ENCODE measurements at regions not wholly inside any gene's neighbourhood (a gene's known extent, or its start where the extent isn't known, plus 50 kb on each side); places are given as distances from the start of the nearest gene placed in this dataset.
A peak's percentile ranks its signal among the peaks of the same experiment; 100 is the strongest.

DNA sequence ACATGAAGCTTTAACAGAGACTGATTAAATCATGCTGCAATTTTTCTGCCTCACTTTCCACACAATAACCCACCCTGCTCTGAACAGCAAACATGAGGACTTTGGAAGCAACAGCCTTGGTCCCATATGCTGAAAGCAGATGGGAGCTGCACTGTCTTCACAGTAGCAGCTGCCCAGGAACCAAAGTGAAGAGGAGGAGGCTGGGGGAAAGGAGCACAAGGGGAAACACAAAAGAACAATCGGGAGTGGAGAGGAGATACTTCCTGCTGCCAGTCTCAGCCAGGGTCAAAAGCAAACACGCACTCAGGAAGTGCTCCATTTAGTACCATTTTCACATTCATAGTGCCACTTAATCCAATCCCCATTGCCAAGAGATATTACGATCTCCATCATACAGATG lies 183.3 kb upstream of the PUM3 start:
- Histone ChIP-seq H4K8ac (ENCODE audit: extremely low read depth, insufficient read depth, low read length) (no peak overlapping the region), H3K27ac (ENCODE audit: low read depth, low read length) (no peak overlapping the region), H3K9me3 (ENCODE audit: insufficient read depth in 2 of 2, low read depth in 1 of 2, low read length in 1 of 2) (no peaks in the 10 kb centered on the region), H2AK5ac (ENCODE audit: low read depth, low read length) (no peak overlapping the region), H3K4me2 (ENCODE audit: insufficient read depth in 1 of 2, low read depth in 2 of 2, low read length in 2 of 2) (no peak overlapping the region), H3K27me3 (replicated peaks in 1 of 4; ENCODE audit: control insufficient read depth in 3 of 4, extremely low read depth in 1 of 4, insufficient read depth in 3 of 4, low read length in 3 of 4) (no peaks in the 10 kb centered on the region), H3K18ac (ENCODE audit: extremely low read depth, low read length) (no peak overlapping the region), H4K5ac (ENCODE audit: insufficient read length, low read depth, low read length) (no peak overlapping the region), H2BK5ac (ENCODE audit: low read depth, low read length) (no peak overlapping the region), H2AFZ (ENCODE audit: low read length) (peak overlapping the region; percentile 87), H3K4me1 (replicated peaks in 1 of 4; ENCODE audit: control insufficient read depth in 3 of 4, insufficient read depth in 4 of 4, low read length in 3 of 4) (no peaks in the 10 kb centered on the region), H3K4me3 (ENCODE audit: extremely low read depth in 1 of 4, insufficient read depth in 2 of 4, low read depth in 3 of 4, low read length in 4 of 4) (no peak overlapping the region), H4K20me1 (replicated peaks in 1 of 2; ENCODE audit: control insufficient read depth in 1 of 2, insufficient read depth in 2 of 2, low read length in 2 of 2) (no peaks in the 10 kb centered on the region), H2BK20ac (ENCODE audit: low read length) (no peak overlapping the region), H3K79me2 (ENCODE audit: control insufficient read depth in 1 of 2, insufficient read depth in 2 of 2, low read length in 2 of 2) (no peaks in the 10 kb centered on the region), H2BK120ac (replicated peaks; ENCODE audit: low read depth, low read length) (no peak overlapping the region), H2BK12ac (ENCODE audit: low read depth, low read length) (no peak overlapping the region), H3K79me1 (ENCODE audit: low read depth, low read length) (no peaks in the 10 kb centered on the region), H3K4ac (replicated peaks; ENCODE audit: insufficient read length, low read depth, low read length) (no peak overlapping the region), H3K9ac (replicated peaks in 1 of 4; ENCODE audit: extremely low read depth in 1 of 4, low read depth in 3 of 4, low read length in 3 of 4) (no peak overlapping the region), H3K23ac (ENCODE audit: insufficient read length) (no peak overlapping the region), H3K56ac (replicated peaks; ENCODE audit: insufficient read length, low read depth, low read length) (no peak overlapping the region), H4K91ac (replicated peaks; ENCODE audit: insufficient read length, low read length) (no peak overlapping the region), H2BK15ac (ENCODE audit: low read length) (no peak overlapping the region), H3K36me3 (ENCODE audit: control insufficient read depth in 2 of 4, insufficient read depth in 4 of 4, low read length in 3 of 4) (no peaks in the 10 kb centered on the region), H3K14ac (ENCODE audit: insufficient read length) (no peak overlapping the region), H3K23me2 (ENCODE audit: low read depth, low read length) (no peaks in the 10 kb centered on the region)
- ChIA-PET CTCF (ENCODE audit: partially characterized antibody) (interaction anchor here (0.7 kb wide), 1 partner anchor 168 kb away, joined by 3 read pairs; no protein-coding TSS in a partner anchor), POLR2A (ENCODE audit: partially characterized antibody) (no interaction called here)
- DNase-seq (ENCODE audit: low read depth in 1 of 2, low spot score in 2 of 2) (no peak), FAIRE-seq (no peak)
- 97% methylated on average over 3 of the region's 3 CpGs; no CpG with 5 or more reads in 1 of the 2 experiments for WGBS, 2 experiments (ENCODE audit: extremely low coverage in 1 of 2, insufficient coverage in 1 of 2, insufficient read length in 1 of 2, insufficient replicate concordance in 2 of 2, low coverage in 1 of 2, low lambda C conversion rate in 2 of 2, missing lambda C conversion rate in 1 of 2)
- TF ChIP-seq EGR1 (IDR thresholded peaks at IDR 0.05; ENCODE audit: borderline replicate concordance, low read depth, low read length) (no peak), SIN3A (conservative IDR thresholded peaks at IDR 0.05 in 1 of 2, IDR thresholded peaks at IDR 0.05 in 1 of 2; ENCODE audit: low read depth in 1 of 2, low read length in 2 of 2) (no peak), GABPA (IDR thresholded peaks at IDR 0.05; ENCODE audit: borderline replicate concordance, insufficient read depth, low read length) (no peak), RNF2 (IDR thresholded peaks at IDR 0.05; ENCODE audit: borderline replicate concordance, low read depth, low read length, missing control alignments, poor library complexity, severe bottlenecking) (no peak), BRCA1 (IDR thresholded peaks at IDR 0.05; ENCODE audit: low read depth, low read length) (no peak), NRF1 (IDR thresholded peaks at IDR 0.05; ENCODE audit: low read depth, low read length) (no peak), RFX5 (IDR thresholded peaks at IDR 0.05; ENCODE audit: borderline replicate concordance, low read depth, low read length) (no peak), CHD2 (IDR thresholded peaks at IDR 0.05; ENCODE audit: low read length) (no peak), POLR2A (IDR thresholded peaks at IDR 0.05; ENCODE audit: control extremely low read depth in 1 of 2, low read depth in 2 of 2, low read length in 2 of 2) (no peak), POLR2AphosphoS5 (IDR thresholded peaks at IDR 0.05; ENCODE audit: low read depth, low read length) (no peak), BACH1 (IDR thresholded peaks at IDR 0.05; ENCODE audit: low read length) (no peak), TEAD4 (IDR thresholded peaks at IDR 0.05; ENCODE audit: low read depth, low read length) (no peak)
- TF ChIP-seq, protein P1, sequence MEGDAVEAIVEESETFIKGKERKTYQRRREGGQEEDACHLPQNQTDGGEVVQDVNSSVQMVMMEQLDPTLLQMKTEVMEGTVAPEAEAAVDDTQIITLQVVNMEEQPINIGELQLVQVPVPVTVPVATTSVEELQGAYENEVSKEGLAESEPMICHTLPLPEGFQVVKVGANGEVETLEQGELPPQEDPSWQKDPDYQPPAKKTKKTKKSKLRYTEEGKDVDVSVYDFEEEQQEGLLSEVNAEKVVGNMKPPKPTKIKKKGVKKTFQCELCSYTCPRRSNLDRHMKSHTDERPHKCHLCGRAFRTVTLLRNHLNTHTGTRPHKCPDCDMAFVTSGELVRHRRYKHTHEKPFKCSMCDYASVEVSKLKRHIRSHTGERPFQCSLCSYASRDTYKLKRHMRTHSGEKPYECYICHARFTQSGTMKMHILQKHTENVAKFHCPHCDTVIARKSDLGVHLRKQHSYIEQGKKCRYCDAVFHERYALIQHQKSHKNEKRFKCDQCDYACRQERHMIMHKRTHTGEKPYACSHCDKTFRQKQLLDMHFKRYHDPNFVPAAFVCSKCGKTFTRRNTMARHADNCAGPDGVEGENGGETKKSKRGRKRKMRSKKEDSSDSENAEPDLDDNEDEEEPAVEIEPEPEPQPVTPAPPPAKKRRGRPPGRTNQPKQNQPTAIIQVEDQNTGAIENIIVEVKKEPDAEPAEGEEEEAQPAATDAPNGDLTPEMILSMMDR (IDR thresholded peaks at IDR 0.05; ENCODE audit: control extremely low read depth in 1 of 3, insufficient read depth in 1 of 3, low read depth in 1 of 3, low read length in 3 of 3): no peak
